ENCODE measurements at regions not wholly inside any gene's neighbourhood (a gene's known extent, or its start where the extent isn't known, plus 50 kb on each side); places are given as distances from the start of the nearest gene placed in this dataset.

GRCh38 chr5:72608926-72609325 is 101.7 kb upstream of the ZNF366 start:
- Mint-ChIP-seq H3K27me3 (ENCODE audit: insufficient read depth, low read depth, poor library complexity) (no peaks in the 10 kb centered on the region), H3K9me3 (no peaks in the 10 kb centered on the region), H3K27ac (no peak overlapping the region), H3K36me3 (ENCODE audit: low read depth) (no peaks in the 10 kb centered on the region), H3K4me3 (no peak overlapping the region), H3K4me1 (peaks cover 9% of the 10 kb centered on the region)
- no peak overlapping the region for H2AFZ ChIP-seq
- TF ChIP-seq ZNF462 (CRISPR knock-in tag; IDR thresholded peaks at IDR 0.05): no peak
- no peak for TF ChIP-seq STAT1 (IDR thresholded peaks at IDR 0.05; ENCODE audit: unreplicated experiment)
- no peaks in the 10 kb centered on the region for H3K36me3 ChIP-seq (ENCODE audit: insufficient read depth)
- DNase-seq (ENCODE audit: low spot score) (no peak), ATAC-seq (no peak)
- H4K20me1 ChIP-seq (replicated peaks; ENCODE audit: insufficient read depth): no peaks in the 10 kb centered on the region
- 0 out of 2 replicates have a peak, but pooled peaks cover 4% of the 10 kb centered on the region for H3K4me1 ChIP-seq (ENCODE audit: insufficient read depth)
- no peaks in the 10 kb centered on the region for H3K9me2 ChIP-seq (ENCODE audit: insufficient read depth)
- H3F3A ChIP-seq (replicated peaks; ENCODE audit: low read depth): no peaks in the 10 kb centered on the region
- no peak overlapping the region for H3K4me3 ChIP-seq
- no peaks in the 10 kb centered on the region for H3K79me2 ChIP-seq (replicated peaks; ENCODE audit: insufficient read depth)
- H3K27me3 ChIP-seq (ENCODE audit: insufficient read depth): no peaks in the 10 kb centered on the region
- H3K27ac ChIP-seq (ENCODE audit: low read depth): no peak overlapping the region
- no peak overlapping the region for H3K4me2 ChIP-seq

- Histone ChIP-seq H3K27ac (ENCODE audit: low read depth) (no peak overlapping the region), H3K79me2 (replicated peaks; ENCODE audit: insufficient read depth) (no peaks in the 10 kb centered on the region), H3K4me2 (no peak overlapping the region), H3K9me2 (ENCODE audit: insufficient read depth) (no peaks in the 10 kb centered on the region), H3F3A (replicated peaks; ENCODE audit: low read depth) (no peaks in the 10 kb centered on the region), H3K4me1 (ENCODE audit: insufficient read depth) (0 out of 2 replicates have a peak, but pooled peaks cover 4% of the 10 kb centered on the region), H3K36me3 (ENCODE audit: insufficient read depth) (no peaks in the 10 kb centered on the region), H2AFZ (no peak overlapping the region; the same call in 1 of the 2 replicates), H3K27me3 (ENCODE audit: insufficient read depth) (no peaks in the 10 kb centered on the region), H4K20me1 (replicated peaks; ENCODE audit: insufficient read depth) (no peaks in the 10 kb centered on the region), H3K4me3 (no peak overlapping the region)
- peaks cover 9% of the 10 kb centered on the region for H3K4me1 Mint-ChIP-seq
- DNase-seq (ENCODE audit: low spot score) (no peak), ATAC-seq (no peak)
- H3K27ac Mint-ChIP-seq: no peak overlapping the region
- H3K27me3 Mint-ChIP-seq (ENCODE audit: insufficient read depth, low read depth, poor library complexity): no peaks in the 10 kb centered on the region
- H3K4me3 Mint-ChIP-seq: no peak overlapping the region
- no peaks in the 10 kb centered on the region for H3K9me3 Mint-ChIP-seq
- no peaks in the 10 kb centered on the region for H3K36me3 Mint-ChIP-seq (ENCODE audit: low read depth)
- TF ChIP-seq ZNF462 (CRISPR knock-in tag; IDR thresholded peaks at IDR 0.05): no peak
- TF ChIP-seq POLR2AphosphoS5 (IDR thresholded peaks at IDR 0.05; ENCODE audit: low read depth): no peak
- no peak for TF ChIP-seq STAT1 (IDR thresholded peaks at IDR 0.05; ENCODE audit: unreplicated experiment)
- no peak for TF ChIP-seq JUNB (IDR thresholded peaks at IDR 0.05; ENCODE audit: unreplicated experiment)
- TF ChIP-seq EZH2 (IDR thresholded peaks at IDR 0.05; ENCODE audit: low read depth, unreplicated experiment): no peak
- TF ChIP-seq EZH2phosphoT487 (IDR thresholded peaks at IDR 0.05; ENCODE audit: unreplicated experiment): no peak
- TF ChIP-seq ZNF114 (CRISPR knock-in tag; IDR thresholded peaks at IDR 0.05): no peak
These were observed 101.1 kb upstream of the ZNF366 start for GRCh38 chr5:72608297-72608696.
